ENCODE measurements at regions not wholly inside any gene's neighbourhood (a gene's known extent, or its start where the extent isn't known, plus 50 kb on each side); places are given as distances from the start of the nearest gene placed in this dataset.
"Not testable (repeated sequence)": the region's sequence is repeated elsewhere in the genome, so short reads cannot be mapped to it uniquely, and the experiment has no call there.

DNA sequence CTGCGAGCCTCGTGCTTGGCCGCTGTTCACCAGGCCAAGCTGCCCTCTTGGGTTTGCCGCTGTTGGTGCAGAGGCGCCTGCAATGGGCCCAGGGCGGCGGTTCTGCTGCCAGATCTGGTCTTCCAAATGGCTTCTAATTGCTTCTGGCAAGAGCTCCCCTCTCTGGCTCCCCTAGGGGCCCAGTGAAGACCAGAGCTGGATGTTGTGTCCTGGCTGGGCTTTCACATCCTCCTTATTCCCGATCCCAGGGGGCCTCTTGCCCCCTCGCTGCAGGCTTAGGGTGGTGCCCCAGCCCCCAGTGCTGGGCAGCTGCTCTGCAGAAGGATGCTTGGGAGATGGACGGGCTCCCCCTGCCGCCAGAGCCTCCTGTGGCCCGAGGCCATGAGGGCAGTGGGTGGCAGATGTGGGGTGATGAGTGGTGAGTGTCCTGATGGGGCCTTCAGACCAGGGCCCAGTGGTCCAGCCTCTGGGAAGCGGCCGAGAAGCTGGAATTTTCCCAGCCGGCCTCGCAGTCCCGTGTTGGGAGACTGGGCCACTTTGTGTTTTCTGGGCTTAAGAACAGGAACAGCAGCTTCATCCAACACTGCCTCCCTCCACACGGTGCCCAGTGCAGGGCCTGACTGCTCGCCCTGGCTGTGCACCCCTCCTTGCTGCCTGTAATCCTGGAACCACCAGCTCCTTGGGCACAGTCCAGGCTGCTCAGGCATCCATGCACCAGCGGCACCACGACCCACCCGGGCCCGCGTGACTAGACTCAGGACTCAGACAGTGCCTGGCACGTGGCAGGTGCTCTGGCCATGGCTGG is 194.8 kb downstream of the LAT start:
- not testable (repeated sequence) for DNase-seq

DNA sequence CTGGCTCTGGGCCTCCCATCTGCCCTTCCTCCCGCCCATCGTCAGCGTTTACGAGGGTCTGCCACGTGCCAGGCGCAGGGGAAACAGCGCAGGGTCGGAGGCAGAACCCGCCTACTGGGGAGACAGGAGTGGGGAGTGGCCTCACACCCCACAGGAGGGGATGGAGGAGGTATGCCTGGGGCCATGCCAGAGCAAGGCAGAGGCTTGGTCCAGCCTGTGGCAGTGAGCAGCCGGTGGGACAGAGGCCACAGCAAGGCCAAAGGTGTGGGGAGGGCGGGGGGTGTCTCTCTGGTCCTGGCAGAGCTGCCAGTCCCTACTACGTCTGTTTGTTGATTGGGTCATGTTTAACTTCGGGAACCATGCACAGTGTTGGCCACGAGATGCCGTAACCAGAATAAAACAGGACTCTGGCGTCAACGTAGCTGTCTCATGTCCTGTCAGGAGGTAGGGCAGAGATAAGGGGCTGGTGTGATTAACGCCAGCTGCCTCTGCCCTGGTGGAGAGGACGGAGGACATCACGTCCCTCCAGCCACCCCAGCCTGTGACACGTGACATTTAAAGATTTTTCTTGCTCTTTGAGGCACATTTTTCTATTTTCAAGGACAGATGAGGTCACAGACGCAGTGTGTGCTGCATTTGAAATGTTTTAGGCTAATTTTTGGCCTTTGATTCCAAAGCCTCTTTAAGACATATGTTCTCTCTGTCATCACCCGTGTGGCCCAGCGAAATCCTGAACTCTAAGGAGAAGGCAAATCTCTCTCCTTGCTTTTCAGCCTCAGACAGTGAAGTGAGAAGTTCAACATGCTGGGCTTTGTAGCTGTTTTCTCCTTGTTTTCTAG is 193.3 kb downstream of the LAT start:
- DNase-seq: not testable (repeated sequence)

DNA sequence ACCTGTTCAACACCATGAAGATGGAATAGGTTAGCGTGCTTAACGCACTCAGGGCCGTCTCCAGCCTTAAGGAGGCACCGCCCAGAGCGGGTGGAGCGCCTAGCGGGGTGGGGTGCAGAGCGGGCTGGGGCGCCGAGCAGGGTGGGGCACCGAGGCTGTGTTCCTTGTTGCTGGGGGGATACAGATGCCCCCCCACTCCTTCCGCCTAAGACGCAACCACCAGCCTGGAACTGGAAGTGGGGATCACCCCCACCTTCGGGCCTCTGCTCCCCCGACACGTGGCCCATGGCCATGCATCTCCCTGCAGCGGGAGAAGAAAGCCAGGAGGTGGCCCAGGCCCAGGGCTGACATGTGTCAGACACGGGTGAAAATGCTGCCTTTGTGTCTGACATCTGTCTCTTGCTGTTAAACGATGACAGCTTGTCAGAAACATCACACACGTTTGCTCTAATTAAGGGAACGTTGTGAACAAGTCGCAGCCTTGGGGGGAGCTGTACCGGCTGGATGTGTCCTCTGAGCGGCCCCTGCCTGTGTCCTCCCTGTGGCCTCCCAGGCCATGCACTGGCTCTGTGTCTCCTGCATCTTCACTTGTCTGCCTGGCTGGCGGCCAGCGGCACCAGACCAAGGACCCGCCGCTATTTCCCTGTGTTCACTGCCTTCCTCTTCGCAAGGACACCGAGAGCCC is 192.5 kb downstream of the LAT start:
- not testable (repeated sequence) for DNase-seq

GRCh38 chr16:29176822-29177202 is 192.0 kb downstream of the LAT start:
- DNase-seq: not testable (repeated sequence)

GRCh38 chr16:29176154-29176470 is 191.3 kb downstream of the LAT start:
- not testable (repeated sequence) for DNase-seq

DNA sequence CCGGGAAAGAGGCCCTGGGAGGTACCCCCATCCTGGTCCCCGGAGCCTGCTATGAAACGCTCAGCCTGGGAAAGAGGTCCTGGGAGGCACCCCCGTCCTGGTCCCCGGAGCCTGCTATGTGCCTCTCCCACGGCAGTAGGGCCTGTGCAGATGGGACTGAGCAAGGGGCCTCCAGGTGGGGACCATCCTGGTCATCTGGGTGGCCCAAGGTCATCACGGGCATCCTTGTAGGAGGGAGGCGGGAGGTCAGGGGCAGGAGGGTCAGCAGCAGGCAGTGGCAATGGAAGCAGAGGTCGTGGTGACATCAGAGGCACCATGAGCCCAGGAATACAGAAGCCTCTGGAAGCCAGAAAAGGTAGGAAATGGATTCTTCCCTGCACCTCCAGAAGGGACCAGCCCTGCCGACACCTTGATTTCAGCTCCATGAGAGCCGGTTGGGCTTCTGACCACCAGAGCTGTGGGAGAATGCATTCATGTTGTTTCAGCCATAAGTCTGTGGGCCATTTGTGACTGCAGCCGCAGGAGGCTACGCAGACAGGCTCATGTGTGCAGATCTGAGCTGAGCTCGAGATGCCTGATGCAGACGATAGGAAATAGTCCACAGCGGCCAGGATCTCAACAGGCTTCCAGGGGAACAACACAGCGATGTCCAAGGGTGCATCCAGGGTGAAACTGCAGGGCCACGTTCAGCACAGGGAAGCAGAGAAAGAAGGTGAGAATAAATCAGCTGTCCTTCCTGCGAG is 190.7 kb downstream of the LAT start:
- not testable (repeated sequence) for DNase-seq

DNA sequence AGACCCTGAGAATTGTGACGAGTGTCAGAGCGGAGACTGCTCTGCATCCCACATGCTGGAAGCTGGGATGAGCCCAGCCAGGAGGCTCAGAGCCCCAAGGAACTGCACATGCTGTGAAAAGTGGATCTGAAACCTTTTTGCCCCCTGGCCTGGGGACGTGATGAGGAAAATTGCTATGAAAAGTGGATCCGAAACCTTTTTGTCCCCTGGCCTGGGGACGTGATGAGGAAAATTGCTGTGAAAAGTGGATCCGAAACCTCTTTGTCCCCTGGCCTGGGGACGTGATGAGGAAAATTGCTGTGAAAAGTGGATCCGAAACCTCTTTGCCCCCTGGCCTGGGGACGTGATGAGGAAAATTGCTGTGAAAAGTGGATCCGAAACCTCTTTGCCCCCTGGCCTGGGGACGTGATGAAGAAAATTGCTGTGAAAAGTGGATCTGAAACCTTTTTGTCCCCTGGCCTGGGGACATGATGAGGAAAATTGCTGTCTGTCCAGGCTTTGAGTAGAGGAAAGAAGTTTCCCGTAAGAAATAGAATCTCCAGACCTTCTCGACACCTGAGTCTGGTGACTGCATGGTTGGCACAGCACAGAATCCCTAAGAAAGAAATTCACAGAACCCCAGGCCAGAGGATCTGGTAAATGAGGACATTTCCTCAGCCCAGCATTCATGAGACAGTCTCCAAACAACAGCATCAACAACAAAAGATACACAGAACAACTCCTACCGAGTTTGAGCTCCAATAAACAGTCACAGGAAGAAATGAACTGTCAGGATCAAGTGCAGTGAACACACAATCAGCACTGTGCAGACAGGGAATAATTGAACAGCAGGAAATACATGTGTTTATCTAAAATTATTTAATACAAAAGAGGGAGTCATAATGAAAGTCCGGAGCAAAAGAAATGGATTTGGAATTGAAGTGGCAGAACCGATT is 188.8 kb downstream of the LAT start:
- not testable (repeated sequence) for DNase-seq

GRCh38 chr16:29172098-29172724 is 187.4 kb downstream of the LAT start:
- not testable (repeated sequence) for DNase-seq

DNA sequence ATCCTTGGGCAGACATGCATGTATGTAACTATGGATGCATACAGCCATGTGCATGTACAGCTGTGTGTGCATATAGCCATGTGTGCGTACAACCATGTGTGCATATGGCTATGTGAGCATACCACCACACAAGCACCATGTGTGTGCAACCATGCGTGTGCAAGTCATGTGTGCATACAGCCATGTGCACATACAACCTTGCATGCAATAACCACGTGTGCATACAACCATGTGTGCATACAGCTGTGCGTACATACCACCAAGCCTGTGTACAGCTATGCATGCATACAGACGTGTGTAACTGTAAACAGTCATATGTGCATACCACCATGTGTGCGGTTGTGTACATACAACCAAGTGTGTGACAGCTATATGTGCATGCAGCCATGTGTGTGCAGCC is 186.4 kb downstream of the LAT start:
- not testable (repeated sequence) for DNase-seq

- DNase-seq: not testable (repeated sequence)
Observed at GRCh38 chr16:29170393-29171119, 185.7 kb downstream of the LAT start.

GRCh38 chr16:29169295-29169994 is 184.6 kb downstream of the LAT start:
- not testable (repeated sequence) for DNase-seq

DNA sequence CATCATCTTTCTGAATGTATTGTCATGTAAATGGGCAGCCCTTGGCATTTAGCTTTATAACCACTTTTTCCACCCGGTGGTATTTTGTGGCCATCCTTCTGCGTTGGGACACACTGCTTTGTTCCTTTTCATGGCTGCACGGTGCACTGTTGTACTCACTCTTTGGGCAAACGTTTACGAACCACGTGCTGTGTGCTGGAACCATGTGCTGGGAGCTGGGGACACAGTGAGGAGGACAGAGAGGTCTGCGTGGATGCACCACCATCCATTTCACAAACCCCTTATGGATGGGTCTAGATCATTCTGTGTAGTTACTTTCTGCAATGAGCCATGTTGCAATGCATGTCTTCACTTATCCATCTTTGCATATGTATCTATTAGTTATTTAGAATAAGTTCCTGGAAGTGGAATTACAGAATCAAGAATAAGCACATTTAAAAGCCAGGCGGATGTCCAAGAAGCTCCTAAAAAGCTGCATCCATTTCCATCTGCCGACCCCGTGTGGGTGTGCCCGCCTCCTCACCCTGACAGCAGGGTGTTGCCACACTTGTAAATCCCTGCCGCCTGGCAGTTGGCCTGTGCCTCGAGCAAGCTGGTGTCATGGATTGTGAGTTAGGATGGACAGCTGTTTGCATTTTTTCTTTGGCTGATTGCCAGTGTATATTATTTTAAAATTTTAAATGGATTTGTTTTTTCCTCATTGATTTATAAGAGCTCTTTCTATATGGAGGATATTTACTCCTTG is 183.8 kb downstream of the LAT start:
- DNase-seq: not testable (repeated sequence)

GRCh38 chr16:29164442-29165089 is 179.7 kb downstream of the LAT start:
- not testable (repeated sequence) for DNase-seq

GRCh38 chr16:29160171-29160570 is 175.3 kb downstream of the LAT start:
- DNase-seq: not testable (repeated sequence)

DNA sequence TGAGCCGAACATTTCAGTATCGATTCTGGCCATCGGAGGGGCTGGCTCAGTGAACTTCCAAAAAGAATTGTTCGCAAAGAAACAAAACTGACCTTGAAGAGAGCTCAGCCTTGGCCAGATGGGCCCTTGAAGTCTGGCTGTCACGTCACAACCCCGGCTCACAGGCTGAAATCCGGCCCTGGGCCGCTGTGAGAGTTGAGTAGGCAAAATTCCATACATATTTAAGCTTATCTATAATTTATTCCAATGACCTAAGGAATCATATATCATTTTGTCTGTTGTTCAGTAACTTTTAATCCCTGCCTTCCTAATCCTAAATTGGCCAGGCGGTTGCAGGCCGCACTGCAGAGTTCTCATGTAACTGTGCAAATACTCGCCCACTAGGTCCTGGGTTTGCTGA is 174.8 kb downstream of the LAT start:
- DNase-seq: not testable (repeated sequence)

DNA sequence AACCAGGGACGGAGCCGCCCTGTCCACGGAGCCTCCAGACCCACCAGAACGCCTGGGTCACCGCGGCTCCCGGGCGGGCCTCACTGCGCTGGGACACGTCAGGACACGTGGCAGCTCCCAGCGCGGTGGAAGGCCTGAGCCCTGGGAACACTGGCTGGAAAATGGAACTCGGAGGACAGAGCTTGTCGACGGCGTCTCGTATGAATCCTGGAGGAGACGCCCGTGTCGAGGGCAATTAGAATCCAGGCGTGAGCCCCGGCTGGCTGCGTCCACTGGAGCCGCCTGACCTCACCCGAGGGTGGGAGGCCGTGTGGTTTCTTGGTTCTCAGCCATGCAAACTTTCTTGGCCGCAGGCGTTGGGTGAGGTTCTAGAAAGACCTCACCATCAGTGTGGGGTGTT is 173.9 kb downstream of the LAT start:
- no peak for DNase-seq

- DNase-seq: not testable (repeated sequence)
Observed at GRCh38 chr16:29158031-29158784, 173.4 kb downstream of the LAT start.
